ENCODE measurements at regions not wholly inside any gene's neighbourhood (a gene's known extent, or its start where the extent isn't known, plus 50 kb on each side); places are given as distances from the start of the nearest gene placed in this dataset.

GRCh38 chr6:159608961-159609651 lies 83.9 kb downstream of the SOD2 start:
- no peak overlapping the region for H2BK15ac ChIP-seq (ENCODE audit: low read depth, poor library complexity, severe bottlenecking)
- H2BK5ac ChIP-seq (ENCODE audit: low read depth, low read length, poor library complexity, severe bottlenecking), result no peak overlapping the region
- no peaks in the 10 kb centered on the region for H3K4me1 ChIP-seq (ENCODE audit: control insufficient read depth, insufficient read depth, low read depth, low read length)
- H2BK12ac ChIP-seq (ENCODE audit: low read length in 2 of 2), result no peak overlapping the region
- H3K18ac ChIP-seq (ENCODE audit: low read depth in 1 of 2, low read length in 2 of 2), result no peak overlapping the region
- H3K9ac ChIP-seq (ENCODE audit: low read length), result peak overlapping the region; percentile 6
- H3K23ac ChIP-seq (ENCODE audit: low read length in 2 of 2), result no peak overlapping the region
- H4K8ac ChIP-seq (ENCODE audit: low read length), result no peak overlapping the region
- no peaks in the 10 kb centered on the region for H3K27me3 ChIP-seq (ENCODE audit: control insufficient read depth in 1 of 2, insufficient read depth in 1 of 2, low read length in 2 of 2)
- no peak overlapping the region for H2AFZ ChIP-seq (ENCODE audit: low read depth, low read length)
- no peak overlapping the region for H3K4ac ChIP-seq (ENCODE audit: low read depth in 1 of 2, low read length in 2 of 2)
- H3K9me3 ChIP-seq (ENCODE audit: control insufficient read depth, low read length), result no peaks in the 10 kb centered on the region
- no peak overlapping the region for H2AK5ac ChIP-seq (ENCODE audit: low read length, severe bottlenecking)
- WGBS, result 55% methylated on average over 4 of the region's 6 CpGs
- H3K36me3 ChIP-seq (ENCODE audit: control insufficient read depth in 1 of 2, insufficient read depth in 2 of 2, low read depth in 1 of 2, low read length in 2 of 2), result no peaks in the 10 kb centered on the region
- DNase-seq, result no peak
- no peak overlapping the region for H3K4me3 ChIP-seq (ENCODE audit: insufficient read depth in 1 of 2, low read depth in 1 of 2, low read length in 2 of 2)
- no peak overlapping the region for H3K14ac ChIP-seq (ENCODE audit: low read length in 2 of 2)
- no peak overlapping the region for H3K27ac ChIP-seq (ENCODE audit: low read length, poor library complexity, severe bottlenecking)
- no peak overlapping the region for H3K4me2 ChIP-seq (ENCODE audit: low read length, poor library complexity, severe bottlenecking)
- H2BK120ac ChIP-seq (ENCODE audit: low read depth, low read length), result no peak overlapping the region
- H3K79me1 ChIP-seq (replicated peaks; ENCODE audit: low read length, poor library complexity, severe bottlenecking), result no peaks in the 10 kb centered on the region
- H4K91ac ChIP-seq (ENCODE audit: low read length), result no peak overlapping the region

- Histone ChIP-seq H3K27ac (ENCODE audit: low read length, poor library complexity, severe bottlenecking) (no peak overlapping the region), H2BK12ac (ENCODE audit: low read length in 2 of 2) (no peak overlapping the region), H3K4me3 (ENCODE audit: insufficient read depth in 1 of 2, low read depth in 1 of 2, low read length in 2 of 2) (no peak overlapping the region), H4K91ac (ENCODE audit: low read length) (no peak overlapping the region), H3K9ac (ENCODE audit: low read length) (peak overlapping the region; percentile 22), H3K4me1 (ENCODE audit: control insufficient read depth, insufficient read depth, low read depth, low read length) (no peaks in the 10 kb centered on the region), H2BK5ac (ENCODE audit: low read depth, low read length, poor library complexity, severe bottlenecking) (no peak overlapping the region), H2BK15ac (ENCODE audit: low read depth, poor library complexity, severe bottlenecking) (no peak overlapping the region), H4K8ac (ENCODE audit: low read length) (no peak overlapping the region), H3K14ac (ENCODE audit: low read length in 2 of 2) (no peak overlapping the region), H2BK120ac (ENCODE audit: low read depth, low read length) (no peak overlapping the region), H3K4me2 (ENCODE audit: low read length, poor library complexity, severe bottlenecking) (no peak overlapping the region), H3K4ac (ENCODE audit: low read depth in 1 of 2, low read length in 2 of 2) (no peak overlapping the region), H3K36me3 (ENCODE audit: control insufficient read depth in 1 of 2, insufficient read depth in 2 of 2, low read depth in 1 of 2, low read length in 2 of 2) (no peaks in the 10 kb centered on the region), H3K23ac (ENCODE audit: low read length in 2 of 2) (no peak overlapping the region), H3K9me3 (ENCODE audit: control insufficient read depth, low read length) (no peaks in the 10 kb centered on the region), H2AFZ (ENCODE audit: low read depth, low read length) (no peak overlapping the region), H3K18ac (ENCODE audit: low read depth in 1 of 2, low read length in 2 of 2) (no peak overlapping the region), H2AK5ac (ENCODE audit: low read length, severe bottlenecking) (no peak overlapping the region), H3K27me3 (ENCODE audit: control insufficient read depth in 1 of 2, insufficient read depth in 1 of 2, low read length in 2 of 2) (no peaks in the 10 kb centered on the region), H3K79me1 (replicated peaks; ENCODE audit: low read length, poor library complexity, severe bottlenecking) (no peaks in the 10 kb centered on the region)
- no peak for DNase-seq
- 43% methylated on average over 1 of the region's 2 CpGs for WGBS
These were observed 86.3 kb downstream of the SOD2 start for GRCh38 chr6:159606786-159607185.

- no peak overlapping the region for H2BK15ac ChIP-seq (ENCODE audit: low read depth, poor library complexity, severe bottlenecking)
- H3K4me3 ChIP-seq (ENCODE audit: insufficient read depth in 1 of 2, low read depth in 1 of 2, low read length in 2 of 2), result no peak overlapping the region
- no peak overlapping the region for H2BK120ac ChIP-seq (ENCODE audit: low read depth, low read length)
- H2AFZ ChIP-seq (ENCODE audit: low read depth, low read length), result no peak overlapping the region
- no peaks in the 10 kb centered on the region for H3K36me3 ChIP-seq (ENCODE audit: control insufficient read depth in 1 of 2, insufficient read depth in 2 of 2, low read depth in 1 of 2, low read length in 2 of 2)
- H2AK5ac ChIP-seq (ENCODE audit: low read length, severe bottlenecking), result no peak overlapping the region
- H3K4me1 ChIP-seq (ENCODE audit: control insufficient read depth, insufficient read depth, low read depth, low read length), result no peaks in the 10 kb centered on the region
- DNase-seq, result no peak
- no peaks in the 10 kb centered on the region for H3K79me1 ChIP-seq (replicated peaks; ENCODE audit: low read length, poor library complexity, severe bottlenecking)
- no peak overlapping the region for H2BK5ac ChIP-seq (ENCODE audit: low read depth, low read length, poor library complexity, severe bottlenecking)
- no peak overlapping the region for H3K9ac ChIP-seq (ENCODE audit: low read length)
- H3K4me2 ChIP-seq (ENCODE audit: low read length, poor library complexity, severe bottlenecking), result no peak overlapping the region
- no peak overlapping the region for H4K8ac ChIP-seq (ENCODE audit: low read length)
- no peaks in the 10 kb centered on the region for H3K9me3 ChIP-seq (ENCODE audit: control insufficient read depth, low read length)
- no peak overlapping the region for H3K4ac ChIP-seq (ENCODE audit: low read depth in 1 of 2, low read length in 2 of 2)
- no peak overlapping the region for H3K23ac ChIP-seq (ENCODE audit: low read length in 2 of 2)
- H3K18ac ChIP-seq (ENCODE audit: low read depth in 1 of 2, low read length in 2 of 2), result no peak overlapping the region
- H3K27me3 ChIP-seq (ENCODE audit: control insufficient read depth in 1 of 2, insufficient read depth in 1 of 2, low read length in 2 of 2), result no peaks in the 10 kb centered on the region
- H4K91ac ChIP-seq (ENCODE audit: low read length), result no peak overlapping the region
- H3K27ac ChIP-seq (ENCODE audit: low read length, poor library complexity, severe bottlenecking), result no peak overlapping the region
- WGBS, result 53% methylated on average over 6 of the region's 6 CpGs
- H3K14ac ChIP-seq (ENCODE audit: low read length in 2 of 2), result no peak overlapping the region
- H2BK12ac ChIP-seq (ENCODE audit: low read length in 2 of 2), result no peak overlapping the region
These were observed 88.5 kb downstream of the SOD2 start for GRCh38 chr6:159604443-159604956.

GRCh38 chr6:159602431-159603041 lies 90.5 kb downstream of the SOD2 start:
- H3K27me3 ChIP-seq (ENCODE audit: control insufficient read depth in 1 of 2, insufficient read depth in 1 of 2, low read length in 2 of 2), result no peaks in the 10 kb centered on the region
- no peak overlapping the region for H4K91ac ChIP-seq (ENCODE audit: low read length)
- no peak overlapping the region for H2BK15ac ChIP-seq (ENCODE audit: low read depth, poor library complexity, severe bottlenecking)
- H3K4me3 ChIP-seq (ENCODE audit: insufficient read depth in 1 of 2, low read depth in 1 of 2, low read length in 2 of 2), result peak overlapping the region in 1 of 2 experiments; percentile 47
- peak overlapping the region; percentile 59 for H2BK5ac ChIP-seq (ENCODE audit: low read depth, low read length, poor library complexity, severe bottlenecking)
- no peak overlapping the region for H3K27ac ChIP-seq (ENCODE audit: low read length, poor library complexity, severe bottlenecking)
- H3K9ac ChIP-seq (ENCODE audit: low read length), result peak overlapping the region; percentile 46
- H4K8ac ChIP-seq (ENCODE audit: low read length), result no peak overlapping the region
- no peak overlapping the region for H2BK12ac ChIP-seq (ENCODE audit: low read length in 2 of 2)
- DNase-seq, result no peak
- no peak overlapping the region for H3K23ac ChIP-seq (ENCODE audit: low read length in 2 of 2)
- H2AFZ ChIP-seq (ENCODE audit: low read depth, low read length), result no peak overlapping the region
- H3K14ac ChIP-seq (ENCODE audit: low read length in 2 of 2), result no peak overlapping the region
- H3K36me3 ChIP-seq (ENCODE audit: control insufficient read depth in 1 of 2, insufficient read depth in 2 of 2, low read depth in 1 of 2, low read length in 2 of 2), result no peaks in the 10 kb centered on the region
- H3K4me1 ChIP-seq (ENCODE audit: control insufficient read depth, insufficient read depth, low read depth, low read length), result no peaks in the 10 kb centered on the region
- no peak overlapping the region for H3K4ac ChIP-seq (ENCODE audit: low read depth in 1 of 2, low read length in 2 of 2)
- H3K9me3 ChIP-seq (ENCODE audit: control insufficient read depth, low read length), result no peaks in the 10 kb centered on the region
- H3K79me1 ChIP-seq (replicated peaks; ENCODE audit: low read length, poor library complexity, severe bottlenecking), result no peaks in the 10 kb centered on the region
- no peak overlapping the region for H3K18ac ChIP-seq (ENCODE audit: low read depth in 1 of 2, low read length in 2 of 2)
- no peak overlapping the region for H2BK120ac ChIP-seq (ENCODE audit: low read depth, low read length)
- 89% methylated on average over 23 of the region's 23 CpGs for WGBS
- no peak overlapping the region for H2AK5ac ChIP-seq (ENCODE audit: low read length, severe bottlenecking)
- H3K4me2 ChIP-seq (ENCODE audit: low read length, poor library complexity, severe bottlenecking), result no peak overlapping the region
